Hepatocyte (in vitro differentiated cells): ENCODE measurements at regions not wholly inside any gene's neighbourhood (a gene's known extent, or its start where the extent isn't known, plus 50 kb on each side); places are given as distances from the start of the nearest gene placed in this dataset.

Experiments used
- EZH2phosphoT487 ChIP-seq: fragments of 200-600 bp; sonication (generic); IDR thresholded peaks from one replicate; pipeline ENCODE4 v1.6.1; 2018; ENCODE audit warnings: antibody characterized with exemption, mild to moderate bottlenecking, low read depth, moderate library complexity; ENCODE audit not compliant: unreplicated experiment, severe bottlenecking
- TF ChIP-seq, protein P1 (sequence below): fragments of 200-600 bp; sonication (generic); IDR thresholded peaks from 2 replicates; pipeline ENCODE4 v1.5.1; 2016; ENCODE audit warnings: antibody characterized with exemption, mild to moderate bottlenecking; ENCODE audit not compliant: poor library complexity

DNA sequence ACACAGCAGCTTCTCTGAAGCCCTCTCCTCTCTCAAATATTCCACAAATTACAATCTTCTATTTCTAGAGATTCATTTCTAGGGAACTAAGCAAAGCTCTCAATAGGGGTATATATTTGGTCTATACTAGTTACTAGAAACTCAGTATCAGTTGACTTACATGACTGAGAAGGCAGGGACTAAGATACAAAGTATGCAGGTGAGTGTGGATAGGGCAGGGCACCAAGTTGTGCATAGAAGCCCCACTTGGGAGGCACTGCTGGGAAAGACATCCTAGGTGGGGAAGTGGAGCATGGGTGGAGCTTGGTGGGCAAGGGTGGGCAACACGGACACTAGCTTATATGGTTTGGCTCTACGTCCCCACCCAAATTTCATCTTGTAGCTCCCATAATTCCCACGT, 148.1 kb upstream of the RASA1 start:
- TF ChIP-seq, protein P1, sequence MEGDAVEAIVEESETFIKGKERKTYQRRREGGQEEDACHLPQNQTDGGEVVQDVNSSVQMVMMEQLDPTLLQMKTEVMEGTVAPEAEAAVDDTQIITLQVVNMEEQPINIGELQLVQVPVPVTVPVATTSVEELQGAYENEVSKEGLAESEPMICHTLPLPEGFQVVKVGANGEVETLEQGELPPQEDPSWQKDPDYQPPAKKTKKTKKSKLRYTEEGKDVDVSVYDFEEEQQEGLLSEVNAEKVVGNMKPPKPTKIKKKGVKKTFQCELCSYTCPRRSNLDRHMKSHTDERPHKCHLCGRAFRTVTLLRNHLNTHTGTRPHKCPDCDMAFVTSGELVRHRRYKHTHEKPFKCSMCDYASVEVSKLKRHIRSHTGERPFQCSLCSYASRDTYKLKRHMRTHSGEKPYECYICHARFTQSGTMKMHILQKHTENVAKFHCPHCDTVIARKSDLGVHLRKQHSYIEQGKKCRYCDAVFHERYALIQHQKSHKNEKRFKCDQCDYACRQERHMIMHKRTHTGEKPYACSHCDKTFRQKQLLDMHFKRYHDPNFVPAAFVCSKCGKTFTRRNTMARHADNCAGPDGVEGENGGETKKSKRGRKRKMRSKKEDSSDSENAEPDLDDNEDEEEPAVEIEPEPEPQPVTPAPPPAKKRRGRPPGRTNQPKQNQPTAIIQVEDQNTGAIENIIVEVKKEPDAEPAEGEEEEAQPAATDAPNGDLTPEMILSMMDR = no peak
- TF ChIP-seq EZH2phosphoT487 = no peak
